GM12891 (cell line): ENCODE measurements at regions not wholly inside any gene's neighbourhood (a gene's known extent, or its start where the extent isn't known, plus 50 kb on each side); places are given as distances from the start of the nearest gene placed in this dataset.

Experiments
- POLR2A ChIP-seq: IDR thresholded peaks from 2 replicates; pipeline ENCODE4 v1.6.1; 2011; ENCODE audit warnings: low read depth, low read length, control low read depth
- POLR2AphosphoS5 ChIP-seq: IDR thresholded peaks from 2 replicates; pipeline ENCODE4 v1.6.1; 2011; ENCODE audit warnings: low read depth, low read length, control low read depth
- POU2F2 ChIP-seq: IDR thresholded peaks from 2 replicates; pipeline ENCODE4 v1.6.1; 2011; ENCODE audit warnings: low read depth, mild to moderate bottlenecking, control low read depth, low read length, moderate library complexity
- TAF1 ChIP-seq: IDR thresholded peaks from 2 replicates; pipeline ENCODE4 v1.6.1; 2011; ENCODE audit warnings: low read depth, low read length, control low read depth

- TF ChIP-seq POLR2A (no peak), POLR2AphosphoS5 (no peak), TAF1 (no peak), POU2F2 (no peak)
Observed at GRCh38 chr13:22470075-22470474, 710.7 kb upstream of the SGCG start.
